Sigmoid colon (tissue), 3 donors: ENCODE measurements at regions not wholly inside any gene's neighbourhood (a gene's known extent, or its start where the extent isn't known, plus 50 kb on each side); places are given as distances from the start of the nearest gene placed in this dataset.

Experiments used
- CTCF ChIP-seq, 4 experiments: fragments of 450-650 bp in 3 of 4; fragments of 200-600 bp in 1 of 4; IDR thresholded peaks; one replicate each; pipeline ENCODE4 v1.5.1; 2016 to 2019; ENCODE audit warnings: antibody characterized with exemption in 4 of 4, mild to moderate bottlenecking in 3 of 4, moderate library complexity in 2 of 4
- POLR2A ChIP-seq, 2 donors: fragments of 450-650 bp; IDR thresholded peaks; one replicate each; pipeline ENCODE4 v1.6.1; 2016; ENCODE audit warnings: antibody characterized with exemption in 2 of 2, mild to moderate bottlenecking in 2 of 2, moderate library complexity in 2 of 2

DNA sequence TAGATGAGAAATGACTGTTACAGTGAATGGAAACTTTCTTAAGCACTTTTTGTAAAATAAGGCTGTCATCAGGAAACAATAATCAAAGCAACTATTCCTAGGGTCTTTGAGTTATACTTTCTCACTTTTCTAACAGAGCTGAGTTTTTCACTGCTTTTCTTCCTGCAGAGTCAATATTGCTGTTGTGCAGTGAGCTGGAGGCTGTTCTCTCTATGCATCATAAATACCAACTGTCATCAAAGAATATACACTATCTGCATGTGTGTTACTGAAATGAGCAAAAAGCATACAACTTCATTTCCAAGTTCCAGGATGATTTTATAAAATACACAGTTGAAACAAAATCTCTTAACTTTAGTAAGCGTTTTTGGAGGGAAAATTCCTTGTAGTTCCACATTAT is 110.4 kb upstream of the CPSF6 start:
- no peak for TF ChIP-seq CTCF (IDR thresholded peaks at IDR 0.05)
- TF ChIP-seq POLR2A (IDR thresholded peaks at IDR 0.05), result no peak
